ENCODE measurements at regions not wholly inside any gene's neighbourhood (a gene's known extent, or its start where the extent isn't known, plus 50 kb on each side); places are given as distances from the start of the nearest gene placed in this dataset.

DNA sequence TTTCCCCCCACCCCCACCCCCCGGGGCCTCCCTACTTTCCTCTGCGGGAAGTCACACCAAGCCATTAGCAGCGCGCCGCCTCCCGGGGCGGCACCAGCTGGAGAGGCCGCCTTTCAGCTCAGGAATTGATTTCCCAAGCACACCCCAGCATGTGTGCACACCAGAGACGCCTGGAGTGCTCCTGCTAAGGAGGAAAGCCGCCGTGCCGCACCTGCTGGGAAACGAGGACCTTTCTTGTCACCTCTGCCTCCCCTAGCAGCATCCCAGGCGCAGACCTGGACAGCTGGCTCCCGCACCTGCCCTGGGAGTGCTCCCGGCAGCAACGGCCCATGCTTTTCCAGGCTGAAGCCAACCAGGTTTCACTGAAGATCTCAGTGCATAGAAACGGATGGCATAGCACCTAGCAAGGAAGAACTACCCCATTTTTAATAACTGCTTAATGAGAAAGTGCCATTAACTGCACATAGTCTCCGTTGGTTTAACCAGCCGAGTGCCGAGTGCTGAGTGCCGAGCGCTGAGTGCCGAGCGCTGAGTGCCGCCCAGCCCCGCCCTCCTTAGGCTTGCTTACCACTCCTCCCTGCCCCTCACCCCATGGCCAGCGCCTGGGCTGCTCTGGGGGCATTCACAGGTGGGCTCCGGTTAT lies 165.0 kb downstream of the USP12 start:
- TF ChIP-seq RAD21 (IDR thresholded peaks at IDR 0.05; ENCODE audit: low read depth) (no peak), EZH2 (IDR thresholded peaks at IDR 0.05) (no peak), CBX3 (IDR thresholded peaks at IDR 0.05; ENCODE audit: low read depth) (no peak), SIN3A (IDR thresholded peaks at IDR 0.05; ENCODE audit: low read depth) (no peak), REST (IDR thresholded peaks at IDR 0.05; ENCODE audit: low read depth) (no peak), SP1 (IDR thresholded peaks at IDR 0.05; ENCODE audit: low read depth) (no peak), EGR1 (IDR thresholded peaks at IDR 0.05; ENCODE audit: low read depth) (no peak), JUND (IDR thresholded peaks at IDR 0.05) (no peak)
- TF ChIP-seq, protein P1, sequence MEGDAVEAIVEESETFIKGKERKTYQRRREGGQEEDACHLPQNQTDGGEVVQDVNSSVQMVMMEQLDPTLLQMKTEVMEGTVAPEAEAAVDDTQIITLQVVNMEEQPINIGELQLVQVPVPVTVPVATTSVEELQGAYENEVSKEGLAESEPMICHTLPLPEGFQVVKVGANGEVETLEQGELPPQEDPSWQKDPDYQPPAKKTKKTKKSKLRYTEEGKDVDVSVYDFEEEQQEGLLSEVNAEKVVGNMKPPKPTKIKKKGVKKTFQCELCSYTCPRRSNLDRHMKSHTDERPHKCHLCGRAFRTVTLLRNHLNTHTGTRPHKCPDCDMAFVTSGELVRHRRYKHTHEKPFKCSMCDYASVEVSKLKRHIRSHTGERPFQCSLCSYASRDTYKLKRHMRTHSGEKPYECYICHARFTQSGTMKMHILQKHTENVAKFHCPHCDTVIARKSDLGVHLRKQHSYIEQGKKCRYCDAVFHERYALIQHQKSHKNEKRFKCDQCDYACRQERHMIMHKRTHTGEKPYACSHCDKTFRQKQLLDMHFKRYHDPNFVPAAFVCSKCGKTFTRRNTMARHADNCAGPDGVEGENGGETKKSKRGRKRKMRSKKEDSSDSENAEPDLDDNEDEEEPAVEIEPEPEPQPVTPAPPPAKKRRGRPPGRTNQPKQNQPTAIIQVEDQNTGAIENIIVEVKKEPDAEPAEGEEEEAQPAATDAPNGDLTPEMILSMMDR (IDR thresholded peaks at IDR 0.05 in 2 of 3, conservative IDR thresholded peaks at IDR 0.05 in 1 of 3; ENCODE audit: borderline replicate concordance in 1 of 3, insufficient read depth in 1 of 3, low read depth in 2 of 3, low read length in 2 of 3), result no peak
